ENCODE measurements at regions not wholly inside any gene's neighbourhood (a gene's known extent, or its start where the extent isn't known, plus 50 kb on each side); places are given as distances from the start of the nearest gene placed in this dataset.

GRCh38 chr11:69994810-69995209 lies 83.3 kb upstream of the ANO1 start:
- CTCF ChIA-PET: no interaction called here

DNA sequence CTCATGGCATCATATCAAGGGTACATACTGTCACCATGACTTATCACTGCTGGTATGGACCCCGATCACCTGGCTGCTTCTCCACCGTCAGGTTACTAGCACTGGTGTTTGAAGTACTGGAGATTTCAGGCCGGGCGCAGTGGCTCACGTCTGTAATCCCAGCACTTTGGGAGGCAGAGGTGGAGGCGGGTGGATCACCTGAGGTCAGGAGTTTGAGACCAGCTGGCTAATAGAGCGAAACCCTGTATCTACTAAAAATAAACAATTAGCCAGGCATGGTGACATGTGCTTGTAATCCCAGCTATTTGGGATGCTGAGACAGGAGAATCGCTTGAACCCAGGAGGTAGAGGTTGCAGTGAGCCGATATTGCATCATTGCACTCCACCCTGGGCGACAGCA lies 82.4 kb upstream of the ANO1 start:
- H3K27me3 ChIP-seq (replicated peaks in 1 of 2; ENCODE audit: control insufficient read depth in 2 of 2, extremely low read depth in 1 of 2, insufficient read depth in 2 of 2, low read length in 1 of 2): peaks cover 3 to 21% of the 10 kb centered on the region in 2 experiments
- no peaks in the 10 kb centered on the region for H3K9me3 ChIP-seq
- Mint-ChIP-seq H3K27me3 (peaks cover 32% of the 10 kb centered on the region in 2 donors), H3K4me3 (no peak overlapping the region), H3K9me3 (peaks cover 0 to 6% (median 0%) of the 10 kb centered on the region in 3 donors), H3K27ac (no peak overlapping the region), H3K4me1 (no peaks in the 10 kb centered on the region), H3K36me3 (no peaks in the 10 kb centered on the region)
- no peaks in the 10 kb centered on the region for H3K4me1 ChIP-seq (ENCODE audit: control insufficient read depth in 1 of 2, extremely low read depth in 1 of 2, insufficient read depth in 2 of 2, low read length in 2 of 2)
- ChIA-PET CTCF (no interaction called here), POLR2A (no interaction called here)
- H3K27ac ChIP-seq (ENCODE audit: low read length): no peak overlapping the region
- WGBS (ENCODE audit: insufficient coverage): 80% methylated on average over 2 of the region's 10 CpGs
- H3K4me3 ChIP-seq (ENCODE audit: control insufficient read depth in 1 of 2, extremely low read depth in 1 of 2, low read length in 1 of 2): no peak overlapping the region
- H3K36me3 ChIP-seq (ENCODE audit: control insufficient read depth in 2 of 2, extremely low read depth in 1 of 2, insufficient read depth in 1 of 2, low read length in 1 of 2): no peaks in the 10 kb centered on the region
- ATAC-seq (replicated peaks in 1 of 4) (no peak), DNase-seq (no peak)

More at GRCh38 chr11:69994810-69995209, 83.3 kb upstream of the ANO1 start:
- ATAC-seq (replicated peaks in 1 of 4) (no peak), DNase-seq (no peak)
- no peak overlapping the region for H3K27ac Mint-ChIP-seq
- Histone ChIP-seq H3K27me3 (replicated peaks in 1 of 2; ENCODE audit: control insufficient read depth in 2 of 2, extremely low read depth in 1 of 2, insufficient read depth in 2 of 2, low read length in 1 of 2) (peaks cover 3 to 21% of the 10 kb centered on the region in 2 experiments), H3K9me3 (no peaks in the 10 kb centered on the region), H3K4me1 (ENCODE audit: control insufficient read depth in 1 of 2, extremely low read depth in 1 of 2, insufficient read depth in 2 of 2, low read length in 2 of 2) (no peaks in the 10 kb centered on the region), H3K4me3 (ENCODE audit: control insufficient read depth in 1 of 2, extremely low read depth in 1 of 2, low read length in 1 of 2) (no peak overlapping the region), H3K36me3 (ENCODE audit: control insufficient read depth in 2 of 2, extremely low read depth in 1 of 2, insufficient read depth in 1 of 2, low read length in 1 of 2) (no peaks in the 10 kb centered on the region), H3K27ac (ENCODE audit: low read length) (no peak overlapping the region)
- POLR2A ChIA-PET: no interaction called here
- H3K9me3 Mint-ChIP-seq: peaks cover 0 to 6% (median 0%) of the 10 kb centered on the region in 3 donors
- no CpG with 5 or more reads among the region's 3 CpGs for WGBS (ENCODE audit: insufficient coverage)
- H3K4me3 Mint-ChIP-seq: no peak overlapping the region
- peaks cover 30 to 35% of the 10 kb centered on the region in 2 donors for H3K27me3 Mint-ChIP-seq
- no peaks in the 10 kb centered on the region for H3K36me3 Mint-ChIP-seq
- H3K4me1 Mint-ChIP-seq: no peaks in the 10 kb centered on the region

GRCh38 chr11:69996451-69996850 lies 81.7 kb upstream of the ANO1 start:
- Mint-ChIP-seq H3K9me3 (peaks cover 0 to 6% (median 0%) of the 10 kb centered on the region in 3 donors), H3K27ac (no peak overlapping the region), H3K36me3 (no peaks in the 10 kb centered on the region), H3K4me3 (no peak overlapping the region), H3K27me3 (peaks cover 30 to 32% of the 10 kb centered on the region in 2 donors), H3K4me1 (no peaks in the 10 kb centered on the region)
- Histone ChIP-seq H3K27me3 (replicated peaks in 1 of 2; ENCODE audit: control insufficient read depth in 2 of 2, extremely low read depth in 1 of 2, insufficient read depth in 2 of 2, low read length in 1 of 2) (peaks cover 2 to 27% of the 10 kb centered on the region in 2 experiments), H3K27ac (ENCODE audit: low read length) (no peak overlapping the region), H3K4me3 (ENCODE audit: control insufficient read depth in 1 of 2, extremely low read depth in 1 of 2, low read length in 1 of 2) (no peak overlapping the region), H3K36me3 (ENCODE audit: control insufficient read depth in 2 of 2, extremely low read depth in 1 of 2, insufficient read depth in 1 of 2, low read length in 1 of 2) (no peaks in the 10 kb centered on the region), H3K9me3 (no peaks in the 10 kb centered on the region), H3K4me1 (ENCODE audit: control insufficient read depth in 1 of 2, extremely low read depth in 1 of 2, insufficient read depth in 2 of 2, low read length in 2 of 2) (no peaks in the 10 kb centered on the region)
- WGBS (ENCODE audit: insufficient coverage): 20% methylated on average over 1 of the region's 1 CpG
- ATAC-seq (replicated peaks in 1 of 4): no peak
- POLR2A ChIA-PET: no interaction called here
- CTCF ChIA-PET: no interaction called here
- no peak for DNase-seq

- peaks cover 0 to 27% of the 10 kb centered on the region in 2 experiments for H3K27me3 ChIP-seq (replicated peaks in 1 of 2; ENCODE audit: control insufficient read depth in 2 of 2, extremely low read depth in 1 of 2, insufficient read depth in 2 of 2, low read length in 1 of 2)
- H3K4me1 Mint-ChIP-seq: no peaks in the 10 kb centered on the region
- no peaks in the 10 kb centered on the region for H3K36me3 Mint-ChIP-seq
- ChIA-PET POLR2A (no interaction called here), CTCF (no interaction called here)
- DNase-seq: no peak
- WGBS (ENCODE audit: insufficient coverage): 62% methylated on average over 6 of the region's 8 CpGs
- H3K9me3 Mint-ChIP-seq: peaks cover 0 to 6% (median 0%) of the 10 kb centered on the region in 3 donors
- H3K27ac ChIP-seq (ENCODE audit: low read length): no peak overlapping the region
- H3K4me1 ChIP-seq (ENCODE audit: control insufficient read depth in 1 of 2, extremely low read depth in 1 of 2, insufficient read depth in 2 of 2, low read length in 2 of 2): no peaks in the 10 kb centered on the region
- no peak overlapping the region for H3K4me3 ChIP-seq (ENCODE audit: control insufficient read depth in 1 of 2, extremely low read depth in 1 of 2, low read length in 1 of 2)
- peaks cover 24% of the 10 kb centered on the region in 2 donors for H3K27me3 Mint-ChIP-seq
- no peaks in the 10 kb centered on the region for H3K36me3 ChIP-seq (ENCODE audit: control insufficient read depth in 2 of 2, extremely low read depth in 1 of 2, insufficient read depth in 1 of 2, low read length in 1 of 2)
- no peak overlapping the region for H3K27ac Mint-ChIP-seq
- ATAC-seq (replicated peaks in 1 of 4): no peak
- H3K4me3 Mint-ChIP-seq: no peak overlapping the region
- no peaks in the 10 kb centered on the region for H3K9me3 ChIP-seq
Observed at GRCh38 chr11:69997352-69997751, 80.8 kb upstream of the ANO1 start.

GRCh38 chr11:69999721-70000120 lies 78.4 kb upstream of the ANO1 start:
- Histone ChIP-seq H3K9me3 (no peaks in the 10 kb centered on the region), H3K27me3 (replicated peaks in 1 of 2; ENCODE audit: control insufficient read depth in 2 of 2, extremely low read depth in 1 of 2, insufficient read depth in 2 of 2, low read length in 1 of 2) (peaks cover 0 to 15% of the 10 kb centered on the region in 2 experiments), H3K4me3 (ENCODE audit: control insufficient read depth in 1 of 2, extremely low read depth in 1 of 2, low read length in 1 of 2) (no peak overlapping the region), H3K36me3 (ENCODE audit: control insufficient read depth in 2 of 2, extremely low read depth in 1 of 2, insufficient read depth in 1 of 2, low read length in 1 of 2) (no peaks in the 10 kb centered on the region), H3K27ac (ENCODE audit: low read length) (no peak overlapping the region), H3K4me1 (ENCODE audit: control insufficient read depth in 1 of 2, extremely low read depth in 1 of 2, insufficient read depth in 2 of 2, low read length in 2 of 2) (no peaks in the 10 kb centered on the region)
- Mint-ChIP-seq H3K27ac (no peak overlapping the region), H3K9me3 (peaks cover 0 to 3% (median 0%) of the 10 kb centered on the region in 3 donors), H3K36me3 (no peaks in the 10 kb centered on the region), H3K27me3 (peaks cover 18% of the 10 kb centered on the region in 2 donors), H3K4me3 (no peak overlapping the region), H3K4me1 (no peaks in the 10 kb centered on the region)
- ATAC-seq (replicated peaks in 1 of 4): no peak
- CTCF ChIA-PET: no interaction called here
- 53% methylated on average over 3 of the region's 3 CpGs for WGBS (ENCODE audit: insufficient coverage)
- DNase-seq: no peak
- POLR2A ChIA-PET: no interaction called here

DNA sequence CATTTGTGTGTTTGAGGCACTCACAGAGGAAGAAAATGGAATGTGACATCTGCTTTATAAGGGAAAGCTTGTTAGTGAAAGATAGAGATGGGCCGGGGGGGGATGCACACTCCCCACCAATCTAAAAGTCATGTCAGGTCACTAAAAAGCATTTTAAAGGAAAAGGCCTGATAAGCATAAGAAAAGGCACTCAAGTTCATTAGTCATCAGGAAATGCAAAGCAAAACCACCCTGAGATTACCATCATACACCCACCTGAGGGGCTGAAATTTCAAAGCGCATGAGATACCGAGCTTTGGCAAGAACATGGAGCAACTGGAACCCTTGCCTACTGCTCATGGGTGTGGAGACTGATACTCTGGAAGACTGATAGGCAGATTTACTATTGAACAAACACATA lies 77.9 kb upstream of the ANO1 start:
- no peak overlapping the region for H3K4me3 ChIP-seq (ENCODE audit: control insufficient read depth in 1 of 2, extremely low read depth in 1 of 2, low read length in 1 of 2)
- Mint-ChIP-seq H3K27me3 (peaks cover 18% of the 10 kb centered on the region in 2 donors), H3K4me1 (no peaks in the 10 kb centered on the region), H3K4me3 (no peak overlapping the region), H3K36me3 (no peaks in the 10 kb centered on the region), H3K27ac (no peak overlapping the region), H3K9me3 (no peaks in the 10 kb centered on the region)
- no peaks in the 10 kb centered on the region for H3K9me3 ChIP-seq
- peaks cover 0 to 15% of the 10 kb centered on the region in 2 experiments for H3K27me3 ChIP-seq (replicated peaks in 1 of 2; ENCODE audit: control insufficient read depth in 2 of 2, extremely low read depth in 1 of 2, insufficient read depth in 2 of 2, low read length in 1 of 2)
- ChIA-PET POLR2A (no interaction called here), CTCF (no interaction called here)
- no CpG with 5 or more reads among the region's 3 CpGs for WGBS (ENCODE audit: insufficient coverage)
- no peaks in the 10 kb centered on the region for H3K4me1 ChIP-seq (ENCODE audit: control insufficient read depth in 1 of 2, extremely low read depth in 1 of 2, insufficient read depth in 2 of 2, low read length in 2 of 2)
- no peak for ATAC-seq (replicated peaks in 1 of 4)
- no peak overlapping the region for H3K27ac ChIP-seq (ENCODE audit: low read length)
- no peak for DNase-seq
- H3K36me3 ChIP-seq (ENCODE audit: control insufficient read depth in 2 of 2, extremely low read depth in 1 of 2, insufficient read depth in 1 of 2, low read length in 1 of 2): no peaks in the 10 kb centered on the region

- H3K4me1 Mint-ChIP-seq: no peaks in the 10 kb centered on the region
- 80% methylated on average over 6 of the region's 6 CpGs for WGBS (ENCODE audit: insufficient coverage)
- Histone ChIP-seq H3K27me3 (replicated peaks in 1 of 2; ENCODE audit: control insufficient read depth in 2 of 2, extremely low read depth in 1 of 2, insufficient read depth in 2 of 2, low read length in 1 of 2) (peaks cover 0 to 15% of the 10 kb centered on the region in 2 experiments), H3K36me3 (ENCODE audit: control insufficient read depth in 2 of 2, extremely low read depth in 1 of 2, insufficient read depth in 1 of 2, low read length in 1 of 2) (no peaks in the 10 kb centered on the region), H3K4me3 (ENCODE audit: control insufficient read depth in 1 of 2, extremely low read depth in 1 of 2, low read length in 1 of 2) (no peak overlapping the region), H3K4me1 (ENCODE audit: control insufficient read depth in 1 of 2, extremely low read depth in 1 of 2, insufficient read depth in 2 of 2, low read length in 2 of 2) (no peaks in the 10 kb centered on the region), H3K9me3 (no peaks in the 10 kb centered on the region), H3K27ac (ENCODE audit: low read length) (no peak overlapping the region)
- DNase-seq (no peak), ATAC-seq (replicated peaks in 1 of 4) (no peak)
- no peaks in the 10 kb centered on the region for H3K9me3 Mint-ChIP-seq
- no peak overlapping the region for H3K4me3 Mint-ChIP-seq
- H3K27ac Mint-ChIP-seq: no peak overlapping the region
- ChIA-PET POLR2A (no interaction called here), CTCF (no interaction called here)
- no peaks in the 10 kb centered on the region for H3K36me3 Mint-ChIP-seq
- peaks cover 16 to 18% of the 10 kb centered on the region in 2 donors for H3K27me3 Mint-ChIP-seq
Observed at GRCh38 chr11:70001246-70001645, 76.9 kb upstream of the ANO1 start.
